Upper lobe of left lung (tissue), 6 donors: ENCODE measurements at regions not wholly inside any gene's neighbourhood (a gene's known extent, or its start where the extent isn't known, plus 50 kb on each side); places are given as distances from the start of the nearest gene placed in this dataset.

ENCODE experiments used
- ATAC-seq, 2 donors: fragments of 200-7000 bp; cut with Tn5 transposase; one replicate each; pipeline ENCODE4 v1.9.1; 2022; ENCODE audit warnings: mild to moderate bottlenecking in 2 of 2, moderate library complexity in 2 of 2; ENCODE audit not compliant: low FRiP score in 2 of 2
- DNase-seq, 2 donors: peaks; one replicate each; pipeline ENCODE4 v3.0.0-alpha.2; 2019 to 2020
- H3K27ac ChIP-seq, 4 donors: fragments of 200-600 bp; sonication (generic); one replicate each; pipeline ENCODE4 v1.5.1; 2016 to 2019
- H3K27me3 ChIP-seq, 4 donors: fragments of 200-600 bp; sonication (generic); one replicate each; pipeline ENCODE4 v1.5.1; 2017 to 2019
- H3K36me3 ChIP-seq, 4 donors: fragments of 200-600 bp; sonication (generic); one replicate each; pipeline ENCODE4 v1.5.1; 2016 to 2019
- H3K4me1 ChIP-seq, 4 donors: fragments of 200-600 bp; sonication (generic); one replicate each; pipeline ENCODE4 v1.5.1; 2018 to 2019
- H3K4me3 ChIP-seq, 4 donors: fragments of 200-600 bp; sonication (generic); one replicate each; pipeline ENCODE4 v1.5.1; 2017 to 2019; ENCODE audit warnings: mild to moderate bottlenecking in 2 of 4, moderate library complexity in 1 of 4
- H3K9me3 ChIP-seq, 4 donors: fragments of 200-600 bp; sonication (generic); one replicate each; pipeline ENCODE4 v1.5.1; 2018 to 2019
- CTCF ChIP-seq, 6 experiments: fragments of 450-650 bp in 4 of 6; fragments of 200-600 bp in 2 of 6; sonication (generic) in 2 of 6; IDR thresholded peaks; one replicate each; pipeline ENCODE4 v1.5.1; 2016 to 2019; ENCODE audit warnings: antibody characterized with exemption in 6 of 6
- EP300 ChIP-seq, 4 donors: sonication (generic); formaldehyde crosslinking; IDR thresholded peaks; one replicate each; pipeline ENCODE4 v1.5.1; 2017; ENCODE audit warnings: antibody characterized with exemption in 4 of 4, control low read depth in 2 of 4
- POLR2A ChIP-seq, 4 donors: fragments of 450-650 bp; IDR thresholded peaks; one replicate each; pipeline ENCODE4 v1.5.1; 2016 to 2017; ENCODE audit warnings: antibody characterized with exemption in 4 of 4, mild to moderate bottlenecking in 2 of 4
- POLR2AphosphoS5 ChIP-seq, 2 donors: sonication (generic); formaldehyde crosslinking; IDR thresholded peaks; one replicate each; pipeline ENCODE4 v1.5.1; 2017; ENCODE audit warnings: antibody characterized with exemption in 2 of 2
- WGBS, 2 donors: methylation state at CpG; one replicate each; pipeline ENCODE4 v1.1.5; 2017 to 2018; 5-methylcytosine and 5-hydroxymethylcytosine counted together
- donor health status: DM: no; HTN: no; CAD: no; lungs with moderate emphysema.
- donor health status: DM: no; HTN: yes; CAD: no; lungs with severe emphysema.

- H3K27me3 ChIP-seq: no peaks in the 10 kb centered on the region
- WGBS, 2 donors: 70 to 78% methylated on average over 2 of the region's 2 CpGs
- DNase-seq (no peak), ATAC-seq (no peak)
- TF ChIP-seq POLR2A (IDR thresholded peaks at IDR 0.05) (no peak), CTCF (IDR thresholded peaks at IDR 0.05) (no peak), EP300 (IDR thresholded peaks at IDR 0.05) (no peak), POLR2AphosphoS5 (IDR thresholded peaks at IDR 0.05) (no peak)
- no peaks in the 10 kb centered on the region for H3K9me3 ChIP-seq
- no peaks in the 10 kb centered on the region for H3K4me1 ChIP-seq
- no peaks in the 10 kb centered on the region for H3K36me3 ChIP-seq
- H3K27ac ChIP-seq: no peak overlapping the region
- H3K4me3 ChIP-seq: no peak overlapping the region
Observed at GRCh38 chr13:47680748-47681147, 320.3 kb downstream of the SUCLA2 start.

- ATAC-seq (no peak), DNase-seq (no peak)
- no peak overlapping the region for H3K27ac ChIP-seq
- H3K9me3 ChIP-seq: no peaks in the 10 kb centered on the region
- TF ChIP-seq POLR2AphosphoS5 (IDR thresholded peaks at IDR 0.05) (no peak), CTCF (IDR thresholded peaks at IDR 0.05) (no peak), POLR2A (IDR thresholded peaks at IDR 0.05) (no peak), EP300 (IDR thresholded peaks at IDR 0.05) (no peak)
- H3K27me3 ChIP-seq: no peaks in the 10 kb centered on the region
- no peak overlapping the region for H3K4me3 ChIP-seq
- H3K4me1 ChIP-seq: no peaks in the 10 kb centered on the region
- H3K36me3 ChIP-seq: no peaks in the 10 kb centered on the region
- 28 to 69% methylated on average over 1 of the region's 1 CpG for WGBS, 2 donors
Observed at GRCh38 chr13:47679401-47679800, 321.7 kb downstream of the SUCLA2 start.

- no peaks in the 10 kb centered on the region for H3K9me3 ChIP-seq
- 74 to 89% methylated on average over 4 of the region's 4 CpGs for WGBS, 2 donors
- H3K4me1 ChIP-seq: no peaks in the 10 kb centered on the region
- no peaks in the 10 kb centered on the region for H3K36me3 ChIP-seq
- H3K4me3 ChIP-seq: no peak overlapping the region
- TF ChIP-seq CTCF (IDR thresholded peaks at IDR 0.05): no peak
- no peak for TF ChIP-seq POLR2AphosphoS5 (IDR thresholded peaks at IDR 0.05)
- TF ChIP-seq POLR2A (IDR thresholded peaks at IDR 0.05): no peak
- TF ChIP-seq EP300 (IDR thresholded peaks at IDR 0.05): no peak
- DNase-seq: no peak
- H3K27me3 ChIP-seq: no peaks in the 10 kb centered on the region
- no peak overlapping the region for H3K27ac ChIP-seq
- no peak for ATAC-seq
Observed at GRCh38 chr13:47678201-47678968, 322.7 kb downstream of the SUCLA2 start.

- H3K27ac ChIP-seq: no peak overlapping the region
- H3K4me1 ChIP-seq: peaks cover 0 to 5% (median 0%) of the 10 kb centered on the region in 4 donors
- no peaks in the 10 kb centered on the region for H3K9me3 ChIP-seq
- no peaks in the 10 kb centered on the region for H3K36me3 ChIP-seq
- H3K27me3 ChIP-seq: no peaks in the 10 kb centered on the region
- TF ChIP-seq EP300 (IDR thresholded peaks at IDR 0.05) (no peak), CTCF (IDR thresholded peaks at IDR 0.05) (no peak), POLR2AphosphoS5 (IDR thresholded peaks at IDR 0.05) (no peak), POLR2A (IDR thresholded peaks at IDR 0.05) (no peak)
- no peak for ATAC-seq
- no peak overlapping the region for H3K4me3 ChIP-seq
- whole genome bisulfite sequencing, 2 donors: 81 to 84% methylated on average over 4 of the region's 4 CpGs
- DNase-seq: no peak
Observed at GRCh38 chr13:47675871-47676270, 325.2 kb downstream of the SUCLA2 start.
